ENCODE measurements at regions not wholly inside any gene's neighbourhood (a gene's known extent, or its start where the extent isn't known, plus 50 kb on each side); places are given as distances from the start of the nearest gene placed in this dataset.

GRCh38 chr2:125642032-125642431, 1013.9 kb upstream of the GYPC start:
- TF ChIP-seq EZH2 (IDR thresholded peaks at IDR 0.05; ENCODE audit: borderline replicate concordance): no peak
- TF ChIP-seq CTCF (IDR thresholded peaks at IDR 0.05; ENCODE audit: poor library complexity): no peak
- TF ChIP-seq EZH2phosphoT487 (IDR thresholded peaks at IDR 0.05; ENCODE audit: low read depth, severe bottlenecking, unreplicated experiment): no peak
